ENCODE measurements at regions not wholly inside any gene's neighbourhood (a gene's known extent, or its start where the extent isn't known, plus 50 kb on each side); places are given as distances from the start of the nearest gene placed in this dataset.

DNA sequence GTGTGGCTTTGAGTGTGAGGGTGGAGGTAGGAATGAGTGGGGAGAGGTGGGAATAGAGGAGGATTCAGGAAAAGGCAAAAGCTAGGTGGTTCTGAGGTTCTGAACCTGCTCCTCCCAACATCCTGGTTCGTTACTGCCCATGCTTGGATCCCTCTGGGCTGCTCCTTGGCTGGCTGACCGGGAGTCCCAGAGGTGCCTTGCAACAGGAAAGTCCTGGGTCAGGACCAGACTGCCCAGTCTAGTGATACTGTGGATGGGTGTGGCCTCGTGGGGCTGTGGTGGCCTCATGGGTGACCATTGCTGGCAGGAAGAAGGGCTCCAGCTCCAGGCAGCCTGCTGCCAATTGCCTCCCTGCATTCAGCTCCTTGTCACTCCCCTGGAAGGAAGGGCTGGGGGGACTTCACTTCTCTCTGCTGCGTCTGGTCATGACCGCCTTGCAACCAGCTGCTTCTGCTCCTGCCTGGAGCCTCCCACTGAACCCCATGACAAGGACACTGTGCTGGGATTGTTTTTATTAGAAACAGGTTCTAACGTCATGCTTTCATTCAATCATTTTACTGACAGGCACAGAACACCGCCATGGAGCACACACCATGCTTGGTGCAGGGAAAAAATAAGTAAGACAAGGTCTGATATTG is 61.5 kb upstream of the UBL3 start:
- TF ChIP-seq, protein P1, sequence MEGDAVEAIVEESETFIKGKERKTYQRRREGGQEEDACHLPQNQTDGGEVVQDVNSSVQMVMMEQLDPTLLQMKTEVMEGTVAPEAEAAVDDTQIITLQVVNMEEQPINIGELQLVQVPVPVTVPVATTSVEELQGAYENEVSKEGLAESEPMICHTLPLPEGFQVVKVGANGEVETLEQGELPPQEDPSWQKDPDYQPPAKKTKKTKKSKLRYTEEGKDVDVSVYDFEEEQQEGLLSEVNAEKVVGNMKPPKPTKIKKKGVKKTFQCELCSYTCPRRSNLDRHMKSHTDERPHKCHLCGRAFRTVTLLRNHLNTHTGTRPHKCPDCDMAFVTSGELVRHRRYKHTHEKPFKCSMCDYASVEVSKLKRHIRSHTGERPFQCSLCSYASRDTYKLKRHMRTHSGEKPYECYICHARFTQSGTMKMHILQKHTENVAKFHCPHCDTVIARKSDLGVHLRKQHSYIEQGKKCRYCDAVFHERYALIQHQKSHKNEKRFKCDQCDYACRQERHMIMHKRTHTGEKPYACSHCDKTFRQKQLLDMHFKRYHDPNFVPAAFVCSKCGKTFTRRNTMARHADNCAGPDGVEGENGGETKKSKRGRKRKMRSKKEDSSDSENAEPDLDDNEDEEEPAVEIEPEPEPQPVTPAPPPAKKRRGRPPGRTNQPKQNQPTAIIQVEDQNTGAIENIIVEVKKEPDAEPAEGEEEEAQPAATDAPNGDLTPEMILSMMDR (IDR thresholded peaks at IDR 0.05), result no peak
- TF ChIP-seq POLR2AphosphoS5 (IDR thresholded peaks at IDR 0.05), result no peak
